ENCODE measurements at regions not wholly inside any gene's neighbourhood (a gene's known extent, or its start where the extent isn't known, plus 50 kb on each side); places are given as distances from the start of the nearest gene placed in this dataset.

GRCh38 chr4:30953799-30954198 lies 233.6 kb downstream of the PCDH7 start:
- Mint-ChIP-seq H3K4me3 (ENCODE audit: unreplicated experiment) (no peak overlapping the region), H3K4me1 (ENCODE audit: unreplicated experiment) (no peaks in the 10 kb centered on the region), H3K36me3 (ENCODE audit: low read depth, unreplicated experiment) (no peaks in the 10 kb centered on the region), H3K27ac (ENCODE audit: unreplicated experiment) (no peak overlapping the region), H3K27me3 (ENCODE audit: unreplicated experiment) (no peaks in the 10 kb centered on the region), H3K9me3 (ENCODE audit: unreplicated experiment) (no peaks in the 10 kb centered on the region)
- no peak for DNase-seq (ENCODE audit: low spot score)
- no peak for TF ChIP-seq CTCF (IDR thresholded peaks at IDR 0.05; ENCODE audit: unreplicated experiment)

GRCh38 chr4:30956916-30957315 lies 236.7 kb downstream of the PCDH7 start:
- H3K27me3 Mint-ChIP-seq (ENCODE audit: unreplicated experiment): no peaks in the 10 kb centered on the region
- H3K4me1 Mint-ChIP-seq (ENCODE audit: unreplicated experiment): no peaks in the 10 kb centered on the region
- no peak for DNase-seq (ENCODE audit: low spot score)
- H3K36me3 Mint-ChIP-seq (ENCODE audit: low read depth, unreplicated experiment): no peaks in the 10 kb centered on the region
- no peaks in the 10 kb centered on the region for H3K9me3 Mint-ChIP-seq (ENCODE audit: unreplicated experiment)
- H3K4me3 Mint-ChIP-seq (ENCODE audit: unreplicated experiment): no peak overlapping the region
- TF ChIP-seq CTCF (IDR thresholded peaks at IDR 0.05; ENCODE audit: unreplicated experiment): no peak
- H3K27ac Mint-ChIP-seq (ENCODE audit: unreplicated experiment): no peak overlapping the region

GRCh38 chr4:30957706-30958105 lies 237.5 kb downstream of the PCDH7 start:
- TF ChIP-seq CTCF (IDR thresholded peaks at IDR 0.05; ENCODE audit: unreplicated experiment): no peak
- Mint-ChIP-seq H3K27me3 (ENCODE audit: unreplicated experiment) (no peaks in the 10 kb centered on the region), H3K4me1 (ENCODE audit: unreplicated experiment) (no peaks in the 10 kb centered on the region), H3K27ac (ENCODE audit: unreplicated experiment) (no peak overlapping the region), H3K4me3 (ENCODE audit: unreplicated experiment) (no peak overlapping the region), H3K9me3 (ENCODE audit: unreplicated experiment) (no peaks in the 10 kb centered on the region), H3K36me3 (ENCODE audit: low read depth, unreplicated experiment) (no peaks in the 10 kb centered on the region)
- no peak for DNase-seq (ENCODE audit: low spot score)

DNA sequence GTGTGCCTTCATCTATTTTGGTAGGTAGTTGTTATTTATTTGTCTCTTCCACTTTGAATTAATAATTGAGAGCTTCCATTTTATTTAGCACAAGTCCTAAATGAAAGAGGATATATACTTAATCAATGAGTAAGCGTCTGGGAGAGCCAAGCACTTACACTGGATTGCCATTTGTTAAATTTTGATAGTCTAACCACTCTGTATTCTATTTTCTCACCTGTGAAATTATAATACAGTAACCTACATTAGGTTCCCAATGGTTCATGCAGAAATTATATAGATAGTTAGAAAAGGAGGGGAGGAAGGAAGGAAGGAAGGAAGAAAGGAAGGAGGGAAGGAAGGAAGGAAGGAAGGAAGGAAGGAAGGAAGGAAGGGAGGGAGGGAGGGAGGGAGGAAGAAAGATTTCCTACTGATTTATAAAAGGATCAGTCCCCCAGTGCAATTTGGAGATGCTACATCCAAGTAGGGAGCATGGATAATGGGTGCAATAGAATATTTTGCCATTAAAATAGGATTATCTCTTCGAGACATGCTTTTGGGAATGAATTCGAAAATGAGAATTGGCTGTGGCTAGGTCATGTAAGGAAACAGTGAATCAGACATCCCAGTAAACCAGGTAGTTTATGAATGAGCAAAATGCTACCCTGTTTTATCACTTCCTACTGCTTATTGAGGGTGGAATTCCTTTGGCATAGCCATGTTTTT lies 239.8 kb downstream of the PCDH7 start:
- no peak for TF ChIP-seq CTCF (IDR thresholded peaks at IDR 0.05; ENCODE audit: unreplicated experiment)
- DNase-seq (ENCODE audit: low spot score): no peak

DNA sequence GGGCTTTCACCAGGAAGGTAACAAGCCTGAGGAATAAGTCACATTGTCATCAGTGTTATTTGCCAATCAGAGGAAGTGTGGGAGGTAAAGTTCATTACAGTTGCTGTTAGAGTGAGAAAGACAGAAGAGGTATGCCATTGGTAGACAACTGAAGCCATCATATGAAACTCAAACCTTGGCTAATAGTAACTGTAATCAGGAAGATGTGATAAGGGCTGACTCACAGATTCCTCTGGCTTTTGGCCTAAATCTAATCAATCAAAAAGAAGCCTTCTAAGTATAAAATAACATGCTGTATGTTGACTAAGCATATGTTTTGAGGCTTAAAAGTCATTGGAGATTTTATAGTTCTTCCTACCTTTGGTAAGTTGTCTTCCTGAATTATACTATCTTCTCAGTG lies 242.8 kb downstream of the PCDH7 start:
- H3K4me1 Mint-ChIP-seq (ENCODE audit: unreplicated experiment): no peaks in the 10 kb centered on the region
- no peak for TF ChIP-seq CTCF (IDR thresholded peaks at IDR 0.05; ENCODE audit: unreplicated experiment)
- no peaks in the 10 kb centered on the region for H3K27me3 Mint-ChIP-seq (ENCODE audit: unreplicated experiment)
- no peak overlapping the region for H3K27ac Mint-ChIP-seq (ENCODE audit: unreplicated experiment)
- DNase-seq (ENCODE audit: low spot score): no peak
- H3K4me3 Mint-ChIP-seq (ENCODE audit: unreplicated experiment): no peak overlapping the region
- no peaks in the 10 kb centered on the region for H3K36me3 Mint-ChIP-seq (ENCODE audit: low read depth, unreplicated experiment)
- no peaks in the 10 kb centered on the region for H3K9me3 Mint-ChIP-seq (ENCODE audit: unreplicated experiment)

More for the DNA sequence above, 239.8 kb downstream of the PCDH7 start:
- no peak overlapping the region for H3K4me3 Mint-ChIP-seq (ENCODE audit: unreplicated experiment)
- no peaks in the 10 kb centered on the region for H3K36me3 Mint-ChIP-seq (ENCODE audit: low read depth, unreplicated experiment)
- no peaks in the 10 kb centered on the region for H3K27me3 Mint-ChIP-seq (ENCODE audit: unreplicated experiment)
- H3K4me1 Mint-ChIP-seq (ENCODE audit: unreplicated experiment): no peaks in the 10 kb centered on the region
- no peaks in the 10 kb centered on the region for H3K9me3 Mint-ChIP-seq (ENCODE audit: unreplicated experiment)
- no peak overlapping the region for H3K27ac Mint-ChIP-seq (ENCODE audit: unreplicated experiment)

Data from endothelial cell (in vitro differentiated cells).